ENCODE measurements at regions not wholly inside any gene's neighbourhood (a gene's known extent, or its start where the extent isn't known, plus 50 kb on each side); places are given as distances from the start of the nearest gene placed in this dataset.

GRCh38 chr2:106720026-106720425 is 165.9 kb downstream of the ST6GAL2 start:
- DNase-seq = no peak

- DNase-seq = no peak
These were observed 161.6 kb downstream of the ST6GAL2 start for GRCh38 chr2:106724301-106724794.

DNA sequence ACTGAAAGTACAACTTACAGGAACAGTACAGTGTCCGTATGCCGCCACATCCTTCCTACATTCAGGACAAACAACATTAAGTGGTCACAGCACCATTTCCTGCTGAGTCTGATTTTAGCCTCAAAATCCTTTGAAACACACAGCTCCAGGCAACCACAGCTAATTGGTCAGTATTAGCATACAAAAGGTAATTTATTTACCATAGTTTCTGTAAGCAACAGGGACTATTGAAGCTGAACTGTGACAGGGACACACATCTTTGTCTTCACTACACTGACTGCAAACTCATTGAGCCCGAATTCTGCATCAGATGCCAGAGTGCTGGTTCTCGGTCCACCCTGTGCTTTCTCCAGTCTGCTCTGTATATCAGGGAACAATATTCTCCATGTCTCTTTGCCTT is 151.8 kb downstream of the ST6GAL2 start:
- no peak for DNase-seq

DNA sequence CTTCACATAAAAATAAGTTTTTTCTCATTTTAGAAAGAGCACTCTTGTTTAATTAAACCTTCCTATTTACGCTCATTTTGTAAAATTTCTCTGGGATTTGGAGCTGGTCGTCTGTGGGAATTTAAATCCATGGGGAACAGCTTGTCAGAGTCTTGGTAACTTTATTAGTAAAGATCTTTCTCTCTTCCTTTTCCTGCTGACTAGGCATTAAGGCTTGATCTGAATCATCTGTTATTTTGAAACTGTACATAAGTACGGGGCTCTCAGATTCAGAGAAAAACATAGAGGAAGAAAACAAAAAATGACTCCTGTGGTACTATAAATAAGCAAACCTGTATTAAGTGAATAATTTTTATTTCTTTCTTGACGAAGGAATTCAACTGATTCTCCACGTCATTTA is 150.2 kb downstream of the ST6GAL2 start:
- DNase-seq = no peak

DNA sequence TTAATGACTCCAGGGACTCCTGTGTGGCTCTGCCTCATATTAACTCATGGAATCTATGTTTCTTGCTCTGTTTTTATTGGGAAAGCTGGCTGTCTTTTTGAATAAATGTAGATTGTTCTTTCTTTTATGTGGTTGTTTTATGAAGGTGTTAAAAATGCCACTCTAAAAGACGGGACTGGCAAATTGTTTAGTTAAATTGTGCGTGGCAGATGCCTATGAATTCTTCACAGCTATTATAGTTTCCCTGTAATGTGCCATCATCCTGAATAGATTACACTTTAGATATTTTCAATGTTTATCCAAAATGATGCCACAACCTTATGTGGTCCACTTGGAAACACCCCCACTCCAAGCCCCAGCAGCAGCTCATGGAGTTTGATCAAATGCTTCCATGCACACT is 149.7 kb downstream of the ST6GAL2 start:
- no peak for DNase-seq

- peak; percentile 81 for DNase-seq
These were observed 140.5 kb downstream of the ST6GAL2 start for GRCh38 chr2:106745468-106745867.

DNA sequence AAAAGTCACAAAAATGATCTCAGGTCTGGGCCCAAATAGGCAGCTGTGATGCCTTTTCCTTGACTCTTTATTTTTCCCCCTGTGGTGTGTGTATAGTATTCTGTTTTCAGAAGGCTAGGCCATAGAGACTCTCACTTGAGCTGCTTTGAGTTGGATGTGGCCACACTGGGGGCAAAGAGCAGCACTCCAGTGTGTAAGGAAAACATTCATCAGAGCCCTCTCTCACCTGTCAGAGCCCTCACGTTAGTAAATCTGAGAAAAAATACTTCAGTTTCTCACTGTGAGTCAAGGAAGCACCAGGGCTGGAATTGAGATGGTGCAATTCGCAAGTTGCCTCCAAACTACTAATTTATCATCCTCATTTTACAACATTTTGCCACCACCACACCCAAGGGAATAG is 136.1 kb downstream of the ST6GAL2 start:
- no peak for DNase-seq
